ENCODE measurements at regions not wholly inside any gene's neighbourhood (a gene's known extent, or its start where the extent isn't known, plus 50 kb on each side); places are given as distances from the start of the nearest gene placed in this dataset.

- no peaks in the 10 kb centered on the region for H3K4me1 ChIP-seq (ENCODE audit: insufficient read depth)
- Mint-ChIP-seq H3K36me3 (ENCODE audit: low read depth) (peaks cover 25% of the 10 kb centered on the region), H3K4me1 (no peaks in the 10 kb centered on the region), H3K4me3 (no peak overlapping the region), H3K27me3 (ENCODE audit: insufficient read depth, low read depth, poor library complexity) (no peaks in the 10 kb centered on the region), H3K27ac (no peak overlapping the region), H3K9me3 (peaks cover 39% of the 10 kb centered on the region)
- no peaks in the 10 kb centered on the region for H3K79me2 ChIP-seq (replicated peaks; ENCODE audit: insufficient read depth)
- H3K27ac ChIP-seq (ENCODE audit: low read depth): no peak overlapping the region
- DNase-seq (ENCODE audit: low spot score) (no peak), ATAC-seq (no peak)
- no peak overlapping the region for H3K4me3 ChIP-seq
- H3K36me3 ChIP-seq (ENCODE audit: insufficient read depth): no peaks in the 10 kb centered on the region
- no peak for TF ChIP-seq ETS1 (IDR thresholded peaks at IDR 0.05)
- TF ChIP-seq ZNF114 (CRISPR knock-in tag; IDR thresholded peaks at IDR 0.05): no peak
- no peak for TF ChIP-seq REST (IDR thresholded peaks at IDR 0.05; ENCODE audit: unreplicated experiment)
- no peak for TF ChIP-seq EZH2 (IDR thresholded peaks at IDR 0.05; ENCODE audit: low read depth, unreplicated experiment)
- TF ChIP-seq EZH2phosphoT487 (IDR thresholded peaks at IDR 0.05; ENCODE audit: unreplicated experiment): no peak
- no peak for TF ChIP-seq ZNF462 (CRISPR knock-in tag; IDR thresholded peaks at IDR 0.05)
- TF ChIP-seq JUNB (IDR thresholded peaks at IDR 0.05; ENCODE audit: unreplicated experiment): no peak
- TF ChIP-seq STAT1 (IDR thresholded peaks at IDR 0.05; ENCODE audit: unreplicated experiment): no peak
- TF ChIP-seq POLR2AphosphoS5 (IDR thresholded peaks at IDR 0.05; ENCODE audit: low read depth): no peak
- H3K4me2 ChIP-seq: no peak overlapping the region
- no peaks in the 10 kb centered on the region for H3F3A ChIP-seq (replicated peaks; ENCODE audit: low read depth)
- H2AFZ ChIP-seq: no peak overlapping the region
- H3K9me2 ChIP-seq (ENCODE audit: insufficient read depth): no peaks in the 10 kb centered on the region
- H3K27me3 ChIP-seq (ENCODE audit: insufficient read depth): no peaks in the 10 kb centered on the region
- no peaks in the 10 kb centered on the region for H4K20me1 ChIP-seq (replicated peaks; ENCODE audit: insufficient read depth)
Measured at GRCh38 chr6:62683063-62683462, 397.0 kb upstream of the KHDRBS2 start.

Measured in GM23338 (cell line).